Cardiac muscle cell (in vitro differentiated cells and primary cell): ENCODE measurements at regions not wholly inside any gene's neighbourhood (a gene's known extent, or its start where the extent isn't known, plus 50 kb on each side); places are given as distances from the start of the nearest gene placed in this dataset.

Experiments
- DNase-seq, 2 donors: peaks; one replicate each; pipeline versions ENCODE4 v3.0.0 to v3.0.0-alpha.2; 2010 to 2017; ENCODE audit warnings: low read depth in 1 of 2, low spot score in 1 of 2
- H3K27ac ChIP-seq: fragments of 200-600 bp; sonication (generic); 2 replicates; pipeline ENCODE4 v1.5.1; 2016
- H3K27me3 ChIP-seq: fragments of 200-600 bp; sonication (generic); 2 replicates; pipeline ENCODE4 v1.6.0; 2016; ENCODE audit warnings: control low read depth
- H3K36me3 ChIP-seq: fragments of 200-600 bp; sonication (generic); 2 replicates; pipeline ENCODE4 v1.5.1; 2016; ENCODE audit warnings: control low read depth
- H3K4me1 ChIP-seq: fragments of 200-600 bp; sonication (generic); 2 replicates; pipeline ENCODE4 v1.8.1; 2017; ENCODE audit warnings: low read depth, mild to moderate bottlenecking, mixed run types
- H3K4me3 ChIP-seq: fragments of 200-600 bp; sonication (generic); 2 replicates; pipeline ENCODE4 v1.5.1; 2016; ENCODE audit warnings: mild to moderate bottlenecking
- H3K9me3 ChIP-seq: fragments of 200-600 bp; sonication (generic); 2 replicates; pipeline ENCODE4 v1.5.1; 2017; ENCODE audit warnings: low read depth, mild to moderate bottlenecking, control low read depth
- TF ChIP-seq, protein P1 (sequence below): IDR thresholded peaks from 2 replicates; pipeline ENCODE4 v1.5.1; 2012; ENCODE audit warnings: low read depth, mild to moderate bottlenecking, low read length

DNA sequence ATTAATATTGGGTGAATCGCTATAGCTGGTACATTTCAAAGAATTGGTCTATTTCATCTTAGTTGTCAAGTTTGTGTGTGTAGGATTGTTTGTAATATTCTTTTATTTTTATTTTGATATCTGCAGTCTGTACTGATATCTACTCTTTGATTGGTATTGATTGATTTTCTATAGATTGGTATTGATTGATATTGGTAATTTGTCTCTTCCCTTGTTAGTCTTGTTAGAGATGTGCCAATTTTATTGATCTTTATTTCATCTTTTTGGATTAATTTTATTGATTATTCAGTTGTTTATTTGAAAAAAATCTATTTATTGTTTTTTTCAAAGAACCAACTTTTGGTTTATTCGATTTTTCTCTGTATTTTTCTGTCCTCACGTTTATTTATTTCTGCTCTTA is 61.4 kb downstream of the TM2D3 start:
- TF ChIP-seq, protein P1, sequence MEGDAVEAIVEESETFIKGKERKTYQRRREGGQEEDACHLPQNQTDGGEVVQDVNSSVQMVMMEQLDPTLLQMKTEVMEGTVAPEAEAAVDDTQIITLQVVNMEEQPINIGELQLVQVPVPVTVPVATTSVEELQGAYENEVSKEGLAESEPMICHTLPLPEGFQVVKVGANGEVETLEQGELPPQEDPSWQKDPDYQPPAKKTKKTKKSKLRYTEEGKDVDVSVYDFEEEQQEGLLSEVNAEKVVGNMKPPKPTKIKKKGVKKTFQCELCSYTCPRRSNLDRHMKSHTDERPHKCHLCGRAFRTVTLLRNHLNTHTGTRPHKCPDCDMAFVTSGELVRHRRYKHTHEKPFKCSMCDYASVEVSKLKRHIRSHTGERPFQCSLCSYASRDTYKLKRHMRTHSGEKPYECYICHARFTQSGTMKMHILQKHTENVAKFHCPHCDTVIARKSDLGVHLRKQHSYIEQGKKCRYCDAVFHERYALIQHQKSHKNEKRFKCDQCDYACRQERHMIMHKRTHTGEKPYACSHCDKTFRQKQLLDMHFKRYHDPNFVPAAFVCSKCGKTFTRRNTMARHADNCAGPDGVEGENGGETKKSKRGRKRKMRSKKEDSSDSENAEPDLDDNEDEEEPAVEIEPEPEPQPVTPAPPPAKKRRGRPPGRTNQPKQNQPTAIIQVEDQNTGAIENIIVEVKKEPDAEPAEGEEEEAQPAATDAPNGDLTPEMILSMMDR: no peak
- H3K36me3 ChIP-seq: no peaks in the 10 kb centered on the region
- H3K27me3 ChIP-seq: peaks cover 5% of the 10 kb centered on the region

GRCh38 chr15:101583284-101583683 is 68.9 kb downstream of the TM2D3 start:
- Histone ChIP-seq H3K9me3 (no peaks in the 10 kb centered on the region), H3K27ac (no peak overlapping the region), H3K4me3 (no peak overlapping the region), H3K36me3 (no peaks in the 10 kb centered on the region), H3K4me1 (no peaks in the 10 kb centered on the region), H3K27me3 (no peaks in the 10 kb centered on the region)
- TF ChIP-seq, protein P1: no peak
- no peak for DNase-seq

More for the DNA sequence above, 61.4 kb downstream of the TM2D3 start:
- no peak for DNase-seq
- Histone ChIP-seq H3K4me3 (no peak overlapping the region), H3K27ac (no peak overlapping the region), H3K4me1 (no peaks in the 10 kb centered on the region), H3K9me3 (no peaks in the 10 kb centered on the region)

- no peak overlapping the region for H3K27ac ChIP-seq
- TF ChIP-seq, protein P1: no peak
Measured at GRCh38 chr15:101580431-101580830, 71.8 kb downstream of the TM2D3 start.

GRCh38 chr15:101579631-101580163 is 72.5 kb downstream of the TM2D3 start:
- Histone ChIP-seq H3K4me1 (no peaks in the 10 kb centered on the region), H3K9me3 (no peaks in the 10 kb centered on the region), H3K27ac (no peak overlapping the region), H3K27me3 (no peaks in the 10 kb centered on the region), H3K36me3 (no peaks in the 10 kb centered on the region), H3K4me3 (no peak overlapping the region)
- TF ChIP-seq, protein P1: no peak
- no peak for DNase-seq

More at GRCh38 chr15:101580431-101580830, 71.8 kb downstream of the TM2D3 start:
- H3K9me3 ChIP-seq: no peaks in the 10 kb centered on the region
- DNase-seq: no peak
- no peaks in the 10 kb centered on the region for H3K4me1 ChIP-seq
- H3K4me3 ChIP-seq: no peak overlapping the region
- H3K36me3 ChIP-seq: no peaks in the 10 kb centered on the region
- no peaks in the 10 kb centered on the region for H3K27me3 ChIP-seq

- H3K27me3 ChIP-seq: peaks cover 2% of the 10 kb centered on the region
- TF ChIP-seq, protein P1: peak; percentile 53
- H3K4me3 ChIP-seq: no peak overlapping the region
- H3K4me1 ChIP-seq: no peaks in the 10 kb centered on the region
- DNase-seq: peak; percentile 44 to 47
- no peaks in the 10 kb centered on the region for H3K36me3 ChIP-seq
- H3K27ac ChIP-seq: no peak overlapping the region
- H3K9me3 ChIP-seq: no peaks in the 10 kb centered on the region
Measured at GRCh38 chr15:101578443-101578894, 73.7 kb downstream of the TM2D3 start.
